CD14-positive monocyte (primary cell): ENCODE measurements at regions not wholly inside any gene's neighbourhood (a gene's known extent, or its start where the extent isn't known, plus 50 kb on each side); places are given as distances from the start of the nearest gene placed in this dataset.
A peak's percentile ranks its signal among the peaks of the same experiment; 100 is the strongest.

Source experiments
- DNase-seq, 3 donors: peaks; one replicate each; pipeline ENCODE4 v3.0.0-alpha.2; 2011 to 2022
- H2AFZ ChIP-seq: 2 replicates; pipeline ENCODE4 v1.6.0; 2012; ENCODE audit warnings: mild to moderate bottlenecking, low read depth, low read length, inconsistent platforms; ENCODE audit not compliant: insufficient read depth, poor library complexity, severe bottlenecking
- H3K27ac ChIP-seq, 2 donors: 1 replicate in 1 of 2; 2 replicates in 1 of 2; pipeline ENCODE4 v1.5.1; 2012 to 2013; ENCODE audit warnings: low read length in 2 of 2, control low read depth in 1 of 2, inconsistent platforms in 1 of 2, low read depth in 1 of 2, mild to moderate bottlenecking in 1 of 2
- H3K27me3 ChIP-seq, 2 donors: one replicate each; pipeline versions ENCODE4 v1.6.0 to v1.6.1; 2011 to 2013; ENCODE audit warnings: low read length in 2 of 2; ENCODE audit not compliant: control insufficient read depth in 2 of 2, insufficient read depth in 2 of 2
- H3K36me3 ChIP-seq, 2 donors: replicated peaks in 1 of 2; 1 replicate in 1 of 2; 2 replicates in 1 of 2; pipeline versions ENCODE4 v1.5.1 to v1.6.1; 2012 to 2013; ENCODE audit warnings: low read length in 2 of 2, control low read depth in 1 of 2, inconsistent platforms in 1 of 2, mild to moderate bottlenecking in 1 of 2; ENCODE audit not compliant: insufficient read depth in 2 of 2, control insufficient read depth in 1 of 2
- H3K4me1 ChIP-seq, 2 donors: 1 replicate in 1 of 2; 2 replicates in 1 of 2; pipeline versions ENCODE4 v1.5.1 to v1.6.1; 2012 to 2013; ENCODE audit warnings: low read length in 2 of 2, control low read depth in 1 of 2, inconsistent platforms in 1 of 2, mild to moderate bottlenecking in 1 of 2, moderate library complexity in 1 of 2; ENCODE audit not compliant: insufficient read depth in 2 of 2, control insufficient read depth in 1 of 2
- H3K4me2 ChIP-seq: replicated peaks from 2 replicates; pipeline ENCODE3; 2012; ENCODE audit warnings: low read length, moderate library complexity, mild to moderate bottlenecking; ENCODE audit not compliant: poor library complexity, severe bottlenecking; ENCODE audit errors: extremely low read depth
- H3K4me3 ChIP-seq, 3 experiments: fragments of 200-600 bp in 1 of 3; sonication (generic) in 1 of 3; replicated peaks in 1 of 3; 1 replicate in 2 of 3; 2 replicates in 1 of 3; pipeline ENCODE4 v1.5.1; 2011 to 2013; ENCODE audit warnings: low read length in 3 of 3, mild to moderate bottlenecking in 3 of 3, control low read depth in 2 of 3, low read depth in 2 of 3, inconsistent platforms in 1 of 3, moderate library complexity in 1 of 3
- H3K79me2 ChIP-seq: 2 replicates; pipeline ENCODE4 v1.6.0; 2012; ENCODE audit warnings: mild to moderate bottlenecking, control low read depth, inconsistent platforms, low read length, moderate library complexity; ENCODE audit not compliant: insufficient read depth
- H3K9ac ChIP-seq: 2 replicates; pipeline ENCODE4 v1.6.0; 2017; ENCODE audit warnings: low read length, mild to moderate bottlenecking; ENCODE audit not compliant: insufficient read depth, poor library complexity, severe bottlenecking
- H3K9me3 ChIP-seq, 2 donors: replicated peaks in 1 of 2; 1 replicate in 1 of 2; 2 replicates in 1 of 2; pipeline versions ENCODE4 v1.5.1 to v1.6.1; 2012 to 2013; ENCODE audit warnings: low read length in 2 of 2, control low read depth in 1 of 2; ENCODE audit not compliant: control insufficient read depth in 1 of 2, insufficient read depth in 1 of 2
- H4K20me1 ChIP-seq: 2 replicates; pipeline ENCODE4 v1.6.0; 2012; ENCODE audit warnings: mild to moderate bottlenecking, low read length, control low read depth, moderate library complexity; ENCODE audit not compliant: insufficient read depth
- H3K27ac Mint-ChIP-seq, 7 donors: one replicate each; pipeline ENCODE4 v1.8.0; 2020; ENCODE audit warnings: mild to moderate bottlenecking in 7 of 7, mixed read lengths in 7 of 7, moderate library complexity in 6 of 7, inconsistent platforms in 2 of 7
- H3K27me3 Mint-ChIP-seq, 3 donors: one replicate each; pipeline ENCODE4 v1.8.0; 2021 to 2022; ENCODE audit warnings: low read depth in 3 of 3, mild to moderate bottlenecking in 3 of 3, mixed read lengths in 3 of 3, moderate library complexity in 3 of 3, inconsistent platforms in 1 of 3
- H3K36me3 Mint-ChIP-seq, 2 donors: one replicate each; pipeline ENCODE4 v1.8.0; 2020; ENCODE audit warnings: mixed read lengths in 2 of 2, inconsistent platforms in 1 of 2, mild to moderate bottlenecking in 1 of 2
- H3K4me1 Mint-ChIP-seq: one replicate; pipeline ENCODE4 v1.8.0; 2020; ENCODE audit warnings: mild to moderate bottlenecking, mixed read lengths
- H3K4me3 Mint-ChIP-seq, 2 donors: one replicate each; pipeline ENCODE4 v1.8.0; 2020; ENCODE audit warnings: mild to moderate bottlenecking in 2 of 2, mixed read lengths in 2 of 2, moderate library complexity in 1 of 2
- H3K9me3 Mint-ChIP-seq, 7 donors: one replicate each; pipeline ENCODE4 v1.8.0; 2020 to 2022; ENCODE audit warnings: mixed read lengths in 7 of 7, mild to moderate bottlenecking in 6 of 7, moderate library complexity in 6 of 7, inconsistent platforms in 2 of 7
- CTCF ChIP-seq: fragments of 200-600 bp; IDR thresholded peaks from one replicate; pipeline ENCODE4 v1.8.0; 2022; ENCODE audit warnings: antibody characterized with exemption, mild to moderate bottlenecking
- WGBS: methylation state at CpG from one replicate; pipeline ENCODE4 v1.1.5; 2013; ENCODE audit warnings: missing lambda C conversion rate; ENCODE audit not compliant: insufficient coverage; 5-methylcytosine and 5-hydroxymethylcytosine counted together
- intact Hi-C, 2 donors: fragments of 100-400 bp; cut with micrococcal nuclease; formaldehyde crosslinking; loops; one replicate each; pipeline versions ENCODE4 v1.15.0 to v1.15.1; 2023

- TF ChIP-seq CTCF = no peak
- peaks cover 0 to 3% (median 0%) of the 10 kb centered on the region in 7 donors for H3K9me3 Mint-ChIP-seq
- H2AFZ ChIP-seq = no peak overlapping the region
Measured at GRCh38 chr3:177721864-177722785, 524.8 kb upstream of the TBL1XR1 start.

GRCh38 chr3:177724020-177724638, 526.8 kb upstream of the TBL1XR1 start:
- WGBS = 0% methylated on average over 1 of the region's 6 CpGs
- peak; percentile 26 to 44 (median 42) for DNase-seq
- Histone ChIP-seq H3K27ac (peak overlapping the region in 1 of 2 donors; percentile 66), H2AFZ (peak overlapping the region; percentile 14), H3K4me2 (peak overlapping the region; percentile 64), H3K9me3 (peaks cover 0 to 2% of the 10 kb centered on the region in 2 donors), H3K79me2 (no peaks in the 10 kb centered on the region), H3K9ac (no peak overlapping the region), H3K4me1 (peaks cover 37 to 50% of the 10 kb centered on the region in 2 donors), H3K27me3 (no peaks in the 10 kb centered on the region), H3K36me3 (no peaks in the 10 kb centered on the region), H3K4me3 (peak overlapping the region in 1 of 3 experiments; percentile 51), H4K20me1 (no peaks in the 10 kb centered on the region)
- Mint-ChIP-seq H3K36me3 (peaks cover 3 to 4% of the 10 kb centered on the region in 2 donors), H3K4me3 (peak overlapping the region in 1 of 2 donors; percentile 59), H3K27ac (peak overlapping the region; percentile 17 to 87 (median 56)), H3K9me3 (peaks cover 0 to 9% (median 5%) of the 10 kb centered on the region in 7 donors), H3K27me3 (no peaks in the 10 kb centered on the region), H3K4me1 (peaks cover 62% of the 10 kb centered on the region)
- intact Hi-C loops = no loop called here
- no peak for TF ChIP-seq CTCF

More at GRCh38 chr3:177721864-177722785, 524.8 kb upstream of the TBL1XR1 start:
- no peaks in the 10 kb centered on the region for H3K36me3 ChIP-seq
- Mint-ChIP-seq H3K4me3 (no peak overlapping the region), H3K4me1 (peaks cover 50% of the 10 kb centered on the region), H3K36me3 (peaks cover 0 to 1% of the 10 kb centered on the region in 2 donors), H3K27ac (peak overlapping the region in 2 of 7 donors; percentile 41 to 68), H3K27me3 (no peaks in the 10 kb centered on the region)
- 100% methylated on average over 1 of the region's 3 CpGs for WGBS
- H3K79me2 ChIP-seq = no peaks in the 10 kb centered on the region
- no peak overlapping the region for H3K4me3 ChIP-seq
- no peak overlapping the region for H3K4me2 ChIP-seq
- H3K9me3 ChIP-seq = no peaks in the 10 kb centered on the region
- no peaks in the 10 kb centered on the region for H4K20me1 ChIP-seq
- intact Hi-C loops = no loop called here
- H3K27me3 ChIP-seq = no peaks in the 10 kb centered on the region
- peaks cover 36 to 50% of the 10 kb centered on the region in 2 donors for H3K4me1 ChIP-seq
- no peak for DNase-seq
- no peak overlapping the region for H3K27ac ChIP-seq
- no peak overlapping the region for H3K9ac ChIP-seq
